Endodermal cell (in vitro differentiated cells): ENCODE measurements at regions not wholly inside any gene's neighbourhood (a gene's known extent, or its start where the extent isn't known, plus 50 kb on each side); places are given as distances from the start of the nearest gene placed in this dataset.

Source experiments
- DNase-seq: peaks from one replicate; pipeline ENCODE4 v3.0.0-alpha.2; 2017
- H3K27ac ChIP-seq: 2 replicates; pipeline ENCODE4 v1.5.1; 2013; ENCODE audit warnings: mild to moderate bottlenecking, low read depth, low read length, moderate library complexity
- H3K27me3 ChIP-seq: 2 replicates; pipeline ENCODE4 v1.6.1; 2013; ENCODE audit warnings: mild to moderate bottlenecking, low read length, moderate library complexity; ENCODE audit not compliant: insufficient read depth, control insufficient read depth, poor library complexity, severe bottlenecking
- H3K36me3 ChIP-seq: 2 replicates; pipeline ENCODE4 v1.7.0; 2013; ENCODE audit warnings: mild to moderate bottlenecking, low read length, moderate library complexity; ENCODE audit not compliant: control insufficient read depth, insufficient read depth
- H3K4me1 ChIP-seq: one replicate; pipeline ENCODE4 v1.7.0; 2013; ENCODE audit warnings: low read length; ENCODE audit not compliant: control insufficient read depth, insufficient read depth
- H3K4me3 ChIP-seq: 2 replicates; pipeline ENCODE4 v1.5.1; 2013; ENCODE audit warnings: mild to moderate bottlenecking, low read length, moderate library complexity
- H3K9ac ChIP-seq: 2 replicates; pipeline ENCODE4 v1.6.1; 2013; ENCODE audit warnings: mild to moderate bottlenecking, low read length, moderate library complexity; ENCODE audit not compliant: poor library complexity, severe bottlenecking; ENCODE audit errors: extremely low read depth
- H3K9me3 ChIP-seq: 2 replicates; pipeline ENCODE4 v1.6.1; 2013; ENCODE audit warnings: mild to moderate bottlenecking, low read length, moderate library complexity; ENCODE audit not compliant: control insufficient read depth
- H3K27ac Mint-ChIP-seq: 2 replicates; pipeline ENCODE4 v1.8.0; 2020; ENCODE audit warnings: mixed read lengths
- H3K27me3 Mint-ChIP-seq: 2 replicates; pipeline ENCODE4 v1.8.0; 2021; ENCODE audit warnings: mild to moderate bottlenecking, mixed read lengths; ENCODE audit not compliant: insufficient read depth
- H3K36me3 Mint-ChIP-seq: 2 replicates; pipeline ENCODE4 v1.8.0; 2020; ENCODE audit warnings: low read depth, mixed read lengths
- H3K4me1 Mint-ChIP-seq: 2 replicates; pipeline ENCODE4 v1.8.0; 2020; ENCODE audit warnings: mixed read lengths
- H3K4me3 Mint-ChIP-seq: 2 replicates; pipeline ENCODE4 v1.8.0; 2020; ENCODE audit warnings: mild to moderate bottlenecking, moderate library complexity, mixed read lengths
- H3K9me3 Mint-ChIP-seq: 2 replicates; pipeline ENCODE4 v1.8.0; 2020; ENCODE audit warnings: mild to moderate bottlenecking, mixed read lengths
- CTCF ChIP-seq: fragments of 200-600 bp; sonication (generic); conservative IDR thresholded peaks from 2 replicates; pipeline ENCODE4 v1.5.0; 2021; ENCODE audit warnings: antibody characterized with exemption, mild to moderate bottlenecking
- WGBS, 2 experiments: methylation state at CpG; one replicate each; pipeline versions ENCODE4 v1.1.5 to v1.1.7; 2013; ENCODE audit warnings: missing lambda C conversion rate in 2 of 2, mixed read lengths in 1 of 2; ENCODE audit not compliant: insufficient coverage in 1 of 2, insufficient read length in 1 of 2; 5-methylcytosine and 5-hydroxymethylcytosine counted together

- H3K36me3 ChIP-seq, result no peaks in the 10 kb centered on the region
- H3K9me3 ChIP-seq, result peaks cover 9% of the 10 kb centered on the region
- H3K4me3 ChIP-seq, result no peak overlapping the region
- H3K9me3 Mint-ChIP-seq, result peaks cover 11% of the 10 kb centered on the region
- H3K27me3 Mint-ChIP-seq, result no peaks in the 10 kb centered on the region
- 93 to 96% methylated on average over 3 to 4 of the region's 4 CpGs for WGBS, 2 experiments
- H3K27me3 ChIP-seq, result no peaks in the 10 kb centered on the region
- peaks cover 2% of the 10 kb centered on the region for H3K36me3 Mint-ChIP-seq
- H3K4me3 Mint-ChIP-seq, result no peak overlapping the region
- no peak overlapping the region for H3K9ac ChIP-seq
- no peak for TF ChIP-seq CTCF
- no peak overlapping the region for H3K27ac Mint-ChIP-seq
- no peak for DNase-seq
- H3K4me1 ChIP-seq, result no peaks in the 10 kb centered on the region
- H3K4me1 Mint-ChIP-seq, result no peaks in the 10 kb centered on the region
- H3K27ac ChIP-seq, result no peak overlapping the region
Measured at GRCh38 chr12:97616946-97617345, 154.3 kb downstream of the RMST start.

GRCh38 chr12:97628962-97629361, 166.4 kb downstream of the RMST start:
- no peaks in the 10 kb centered on the region for H3K36me3 Mint-ChIP-seq
- no peak overlapping the region for H3K9ac ChIP-seq
- no peak for TF ChIP-seq CTCF

GRCh38 chr12:97629382-97629781, 166.8 kb downstream of the RMST start:
- TF ChIP-seq CTCF, result no peak
- Histone ChIP-seq H3K9me3 (no peaks in the 10 kb centered on the region), H3K36me3 (no peaks in the 10 kb centered on the region), H3K27me3 (no peaks in the 10 kb centered on the region), H3K4me1 (peaks cover 3% of the 10 kb centered on the region), H3K9ac (no peak overlapping the region), H3K4me3 (no peak overlapping the region), H3K27ac (no peak overlapping the region)
- no peaks in the 10 kb centered on the region for H3K9me3 Mint-ChIP-seq
- H3K27me3 Mint-ChIP-seq, result peaks cover 2% of the 10 kb centered on the region
- H3K4me3 Mint-ChIP-seq, result no peak overlapping the region
- no peak for DNase-seq
- no peak overlapping the region for H3K27ac Mint-ChIP-seq
- H3K4me1 Mint-ChIP-seq, result peaks cover 9% of the 10 kb centered on the region
- H3K36me3 Mint-ChIP-seq, result no peaks in the 10 kb centered on the region

More at GRCh38 chr12:97628962-97629361, 166.4 kb downstream of the RMST start:
- Histone ChIP-seq H3K27ac (no peak overlapping the region), H3K4me3 (no peak overlapping the region), H3K9me3 (no peaks in the 10 kb centered on the region), H3K27me3 (no peaks in the 10 kb centered on the region), H3K36me3 (no peaks in the 10 kb centered on the region), H3K4me1 (peaks cover 3% of the 10 kb centered on the region)
- H3K4me1 Mint-ChIP-seq, result peaks cover 9% of the 10 kb centered on the region
- no peak overlapping the region for H3K27ac Mint-ChIP-seq
- DNase-seq, result no peak
- no peak overlapping the region for H3K4me3 Mint-ChIP-seq
- H3K27me3 Mint-ChIP-seq, result peaks cover 1% of the 10 kb centered on the region
- H3K9me3 Mint-ChIP-seq, result no peaks in the 10 kb centered on the region
